Activated naive CD8-positive, alpha-beta T cell treated with anti-CD3 and anti-CD28 coated beads for 36 hours (primary cell): ENCODE measurements at regions not wholly inside any gene's neighbourhood (a gene's known extent, or its start where the extent isn't known, plus 50 kb on each side); places are given as distances from the start of the nearest gene placed in this dataset.
"Not testable (repeated sequence)": the region's sequence is repeated elsewhere in the genome, so short reads cannot be mapped to it uniquely, and the experiment has no call there.

Source experiments
- DNase-seq: peaks from one replicate; pipeline ENCODE4 v3.0.0; 2021
- H3K27ac Mint-ChIP-seq: one replicate; pipeline ENCODE4 v1.8.0; 2022; ENCODE audit warnings: mild to moderate bottlenecking, moderate library complexity, mixed read lengths
- H3K27me3 Mint-ChIP-seq: one replicate; pipeline ENCODE4 v1.8.0; 2022; ENCODE audit warnings: mild to moderate bottlenecking, mixed read lengths
- H3K36me3 Mint-ChIP-seq: one replicate; pipeline ENCODE4 v1.8.0; 2021; ENCODE audit warnings: mild to moderate bottlenecking, mixed read lengths
- H3K4me1 Mint-ChIP-seq: one replicate; pipeline ENCODE4 v1.8.0; 2021; ENCODE audit warnings: mixed read lengths
- H3K4me3 Mint-ChIP-seq: one replicate; pipeline ENCODE4 v1.8.0; 2022; ENCODE audit warnings: mild to moderate bottlenecking, moderate library complexity, mixed read lengths
- H3K9me3 Mint-ChIP-seq: one replicate; pipeline ENCODE4 v1.8.0; 2022; ENCODE audit warnings: mixed read lengths

GRCh38 chr4:59630922-59631321 lies 1569.2 kb upstream of the ADGRL3 start:
- Mint-ChIP-seq H3K4me3 (no peak overlapping the region), H3K9me3 (peaks cover 1% of the 10 kb centered on the region), H3K27me3 (no peaks in the 10 kb centered on the region), H3K27ac (no peak overlapping the region), H3K4me1 (no peaks in the 10 kb centered on the region), H3K36me3 (no peaks in the 10 kb centered on the region)
- no peak for DNase-seq

GRCh38 chr4:59637596-59637995 lies 1562.5 kb upstream of the ADGRL3 start:
- H3K36me3 Mint-ChIP-seq = no peaks in the 10 kb centered on the region
- peaks cover 7% of the 10 kb centered on the region for H3K9me3 Mint-ChIP-seq
- H3K4me1 Mint-ChIP-seq = no peaks in the 10 kb centered on the region
- no peak overlapping the region for H3K4me3 Mint-ChIP-seq
- H3K27ac Mint-ChIP-seq = no peak overlapping the region
- no peaks in the 10 kb centered on the region for H3K27me3 Mint-ChIP-seq
- no peak for DNase-seq

GRCh38 chr4:59643682-59644081 lies 1556.4 kb upstream of the ADGRL3 start:
- Mint-ChIP-seq H3K4me3 (no peak overlapping the region), H3K27me3 (no peaks in the 10 kb centered on the region), H3K9me3 (peaks cover 5% of the 10 kb centered on the region), H3K27ac (no peak overlapping the region), H3K36me3 (no peaks in the 10 kb centered on the region), H3K4me1 (no peaks in the 10 kb centered on the region)
- DNase-seq = no peak

GRCh38 chr4:59644765-59645164 lies 1555.4 kb upstream of the ADGRL3 start:
- no peak overlapping the region for H3K4me3 Mint-ChIP-seq
- H3K9me3 Mint-ChIP-seq = peaks cover 1% of the 10 kb centered on the region
- H3K36me3 Mint-ChIP-seq = no peaks in the 10 kb centered on the region
- DNase-seq = no peak
- no peak overlapping the region for H3K27ac Mint-ChIP-seq
- H3K4me1 Mint-ChIP-seq = no peaks in the 10 kb centered on the region
- H3K27me3 Mint-ChIP-seq = no peaks in the 10 kb centered on the region

- Mint-ChIP-seq H3K4me1 (no peaks in the 10 kb centered on the region), H3K27ac (no peak overlapping the region), H3K27me3 (no peaks in the 10 kb centered on the region), H3K36me3 (no peaks in the 10 kb centered on the region), H3K4me3 (no peak overlapping the region), H3K9me3 (peaks cover 1% of the 10 kb centered on the region)
- no peak for DNase-seq
Measured at GRCh38 chr4:59646082-59646481, 1554.0 kb upstream of the ADGRL3 start.

- H3K9me3 Mint-ChIP-seq = peaks cover 1% of the 10 kb centered on the region
- H3K4me3 Mint-ChIP-seq = no peak overlapping the region
- no peaks in the 10 kb centered on the region for H3K27me3 Mint-ChIP-seq
- H3K27ac Mint-ChIP-seq = no peak overlapping the region
- no peaks in the 10 kb centered on the region for H3K4me1 Mint-ChIP-seq
- DNase-seq = no peak
- no peaks in the 10 kb centered on the region for H3K36me3 Mint-ChIP-seq
Measured at GRCh38 chr4:59647011-59647410, 1553.1 kb upstream of the ADGRL3 start.

- H3K9me3 Mint-ChIP-seq = peaks cover 3% of the 10 kb centered on the region
- H3K4me1 Mint-ChIP-seq = no peaks in the 10 kb centered on the region
- DNase-seq = no peak
- no peaks in the 10 kb centered on the region for H3K27me3 Mint-ChIP-seq
- no peak overlapping the region for H3K27ac Mint-ChIP-seq
- H3K4me3 Mint-ChIP-seq = no peak overlapping the region
- H3K36me3 Mint-ChIP-seq = no peaks in the 10 kb centered on the region
Measured at GRCh38 chr4:59647500-59647899, 1552.6 kb upstream of the ADGRL3 start.

- H3K27ac Mint-ChIP-seq = no peak overlapping the region
- peaks cover 6% of the 10 kb centered on the region for H3K9me3 Mint-ChIP-seq
- H3K4me3 Mint-ChIP-seq = no peak overlapping the region
- no peaks in the 10 kb centered on the region for H3K4me1 Mint-ChIP-seq
- peaks cover 2% of the 10 kb centered on the region for H3K36me3 Mint-ChIP-seq
- no peaks in the 10 kb centered on the region for H3K27me3 Mint-ChIP-seq
- no peak for DNase-seq
Measured at GRCh38 chr4:59650861-59651260, 1549.3 kb upstream of the ADGRL3 start.

- Mint-ChIP-seq H3K4me3 (no peak overlapping the region), H3K36me3 (peaks cover 2% of the 10 kb centered on the region), H3K27ac (no peak overlapping the region), H3K27me3 (no peaks in the 10 kb centered on the region), H3K4me1 (no peaks in the 10 kb centered on the region), H3K9me3 (peaks cover 14% of the 10 kb centered on the region)
- DNase-seq = no peak
Measured at GRCh38 chr4:59655996-59656395, 1544.1 kb upstream of the ADGRL3 start.

- DNase-seq = no peak
- Mint-ChIP-seq H3K27me3 (no peaks in the 10 kb centered on the region), H3K27ac (no peak overlapping the region), H3K36me3 (no peaks in the 10 kb centered on the region), H3K9me3 (peaks cover 9% of the 10 kb centered on the region), H3K4me3 (no peak overlapping the region), H3K4me1 (no peaks in the 10 kb centered on the region)
Measured at GRCh38 chr4:59664771-59665170, 1535.4 kb upstream of the ADGRL3 start.

GRCh38 chr4:59666645-59667044 lies 1533.5 kb upstream of the ADGRL3 start:
- Mint-ChIP-seq H3K27me3 (no peaks in the 10 kb centered on the region), H3K9me3 (peaks cover 8% of the 10 kb centered on the region), H3K27ac (no peak overlapping the region), H3K4me3 (no peak overlapping the region), H3K4me1 (no peaks in the 10 kb centered on the region), H3K36me3 (no peaks in the 10 kb centered on the region)
- no peak for DNase-seq

GRCh38 chr4:59671037-59671436 lies 1529.1 kb upstream of the ADGRL3 start:
- no peaks in the 10 kb centered on the region for H3K27me3 Mint-ChIP-seq
- DNase-seq = no peak
- no peaks in the 10 kb centered on the region for H3K4me1 Mint-ChIP-seq
- H3K27ac Mint-ChIP-seq = no peak overlapping the region
- no peaks in the 10 kb centered on the region for H3K36me3 Mint-ChIP-seq
- no peak overlapping the region for H3K4me3 Mint-ChIP-seq
- H3K9me3 Mint-ChIP-seq = peaks cover 6% of the 10 kb centered on the region

GRCh38 chr4:59676389-59676788 lies 1523.7 kb upstream of the ADGRL3 start:
- Mint-ChIP-seq H3K9me3 (peaks cover 4% of the 10 kb centered on the region), H3K27ac (no peak overlapping the region), H3K4me3 (no peak overlapping the region), H3K27me3 (no peaks in the 10 kb centered on the region), H3K36me3 (no peaks in the 10 kb centered on the region), H3K4me1 (no peaks in the 10 kb centered on the region)
- no peak for DNase-seq

GRCh38 chr4:59676992-59677391 lies 1523.1 kb upstream of the ADGRL3 start:
- not testable (repeated sequence) for H3K27ac Mint-ChIP-seq, H3K4me1 Mint-ChIP-seq, H3K36me3 Mint-ChIP-seq, H3K27me3 Mint-ChIP-seq, H3K4me3 Mint-ChIP-seq, H3K9me3 Mint-ChIP-seq, DNase-seq

GRCh38 chr4:59685626-59686025 lies 1514.5 kb upstream of the ADGRL3 start:
- Mint-ChIP-seq H3K36me3 (no peaks in the 10 kb centered on the region), H3K4me1 (no peaks in the 10 kb centered on the region), H3K27ac (no peak overlapping the region), H3K4me3 (no peak overlapping the region), H3K27me3 (no peaks in the 10 kb centered on the region), H3K9me3 (peaks cover 3% of the 10 kb centered on the region)
- no peak for DNase-seq

GRCh38 chr4:59689149-59689548 lies 1511.0 kb upstream of the ADGRL3 start:
- Mint-ChIP-seq H3K9me3 (peaks cover 3% of the 10 kb centered on the region), H3K4me3 (no peak overlapping the region), H3K4me1 (no peaks in the 10 kb centered on the region), H3K27ac (no peak overlapping the region), H3K36me3 (no peaks in the 10 kb centered on the region), H3K27me3 (no peaks in the 10 kb centered on the region)
- no peak for DNase-seq
